ENCODE measurements at regions not wholly inside any gene's neighbourhood (a gene's known extent, or its start where the extent isn't known, plus 50 kb on each side); places are given as distances from the start of the nearest gene placed in this dataset.
"Not testable (repeated sequence)": the region's sequence is repeated elsewhere in the genome, so short reads cannot be mapped to it uniquely, and the experiment has no call there.

DNA sequence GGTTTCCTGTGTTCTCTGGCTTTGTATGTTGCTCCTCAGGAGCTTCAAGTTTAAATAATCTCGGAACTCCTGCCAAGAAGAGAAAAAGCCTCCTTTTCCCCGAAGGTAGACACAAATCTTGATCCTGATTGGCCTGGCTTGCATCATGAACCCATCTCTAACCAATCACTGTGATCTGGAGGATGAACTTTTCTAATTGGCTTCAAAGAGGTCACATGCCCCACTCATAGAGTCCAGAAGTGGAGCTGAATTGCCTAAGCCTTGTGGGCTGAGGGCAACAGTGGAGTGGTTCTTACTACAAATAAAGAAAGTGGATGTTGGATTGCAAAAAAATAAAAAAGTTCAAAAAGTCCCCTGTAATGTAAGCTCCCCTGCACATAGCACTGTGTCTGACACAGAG is 245.9 kb downstream of the MID1IP1 start:
- no peak for DNase-seq (ENCODE audit: low spot score)

DNA sequence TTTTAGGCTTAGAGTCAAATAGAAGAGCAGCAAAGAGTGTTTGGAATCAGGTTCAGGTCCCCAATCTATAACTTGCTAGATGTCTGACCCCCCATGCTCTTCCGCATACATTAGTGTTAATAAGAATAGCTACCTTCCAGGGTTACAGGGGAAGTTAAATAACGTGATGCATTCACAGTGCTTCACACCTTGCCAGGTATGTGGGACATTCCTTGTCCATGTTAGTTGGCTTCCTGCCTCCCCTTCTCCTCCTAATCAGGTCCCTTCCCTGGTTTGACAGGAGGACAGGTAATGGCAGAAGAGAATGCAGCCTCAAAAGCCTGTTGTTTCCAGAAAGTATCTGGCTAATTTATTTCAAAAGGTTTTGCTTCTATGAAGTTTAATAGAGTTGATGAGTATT is 248.7 kb downstream of the MID1IP1 start:
- DNase-seq (ENCODE audit: low spot score): no peak

DNA sequence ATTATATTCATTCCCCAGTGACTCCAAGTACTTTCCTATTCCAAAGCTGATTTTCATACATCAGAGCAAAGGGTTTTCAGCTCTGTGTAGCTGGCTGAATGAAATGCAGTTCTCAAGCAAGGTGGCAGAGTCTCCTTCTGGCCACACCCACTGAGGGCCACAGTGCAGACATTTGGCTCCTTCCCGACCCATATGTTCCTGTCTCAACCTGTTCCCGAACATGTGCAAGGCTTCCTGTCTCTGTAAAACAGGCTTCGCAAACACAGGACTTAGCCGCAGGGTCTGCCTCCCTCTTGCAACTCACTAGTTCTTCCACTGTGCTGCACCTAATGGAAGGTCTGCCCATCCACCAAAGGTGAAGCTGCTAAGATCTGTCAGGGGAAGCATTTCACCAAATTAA is 249.2 kb downstream of the MID1IP1 start:
- DNase-seq (ENCODE audit: low spot score): no peak

GRCh38 chrX:39052751-39053150 is 251.5 kb downstream of the MID1IP1 start:
- no peak for DNase-seq (ENCODE audit: low spot score)

- no peak for DNase-seq (ENCODE audit: low spot score)
Observed at GRCh38 chrX:39058724-39059123, 257.5 kb downstream of the MID1IP1 start.

DNA sequence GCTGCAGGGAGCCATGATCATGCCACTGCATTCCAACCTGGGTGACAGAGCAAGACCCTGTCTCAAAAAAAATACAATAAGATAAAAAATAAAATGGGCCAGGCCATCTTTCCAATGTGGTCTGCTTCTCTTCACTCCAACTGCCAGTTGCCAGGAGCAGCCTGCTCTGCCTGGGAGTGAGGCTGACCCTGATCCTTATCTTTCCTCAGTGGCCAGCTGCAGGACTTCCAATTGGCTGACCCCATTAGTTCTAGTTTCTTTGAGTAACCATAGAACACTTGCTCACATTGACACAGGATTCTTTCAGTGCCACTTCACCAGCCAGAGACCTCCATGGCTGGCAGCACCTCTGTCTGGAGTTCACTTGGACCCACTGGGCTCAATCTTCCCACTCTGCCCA is 258.6 kb downstream of the MID1IP1 start:
- no peak for DNase-seq (ENCODE audit: low spot score)

- no peak for DNase-seq (ENCODE audit: low spot score)
Observed at GRCh38 chrX:39063037-39063436, 261.8 kb downstream of the MID1IP1 start.

- no peak for DNase-seq (ENCODE audit: low spot score)
Observed at GRCh38 chrX:39063702-39064101, 262.4 kb downstream of the MID1IP1 start.

- no peak for DNase-seq (ENCODE audit: low spot score)
Observed at GRCh38 chrX:39065051-39065871, 264.0 kb downstream of the MID1IP1 start.

- DNase-seq (ENCODE audit: low spot score): no peak
Observed at GRCh38 chrX:39067866-39068265, 266.6 kb downstream of the MID1IP1 start.

DNA sequence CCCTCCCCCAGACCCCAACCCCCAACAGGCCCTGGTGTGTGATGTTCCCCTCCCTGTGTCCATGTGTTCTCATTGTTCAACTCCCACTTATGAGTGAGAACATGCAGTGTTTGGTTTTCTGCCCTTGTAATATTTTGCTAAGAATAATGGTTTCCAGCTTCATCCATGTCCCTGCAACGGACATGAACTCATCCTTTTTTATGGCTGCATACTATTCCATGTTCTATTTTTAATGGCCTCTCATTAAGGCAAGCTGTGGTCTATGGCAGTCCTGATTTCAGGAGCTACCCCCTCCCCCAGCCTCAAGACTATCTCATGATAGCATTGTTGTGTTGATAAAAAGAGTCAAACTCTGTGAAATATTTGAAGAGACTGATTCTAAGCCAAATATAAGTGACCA is 267.4 kb downstream of the MID1IP1 start:
- not testable (repeated sequence) for DNase-seq (ENCODE audit: low spot score)

DNA sequence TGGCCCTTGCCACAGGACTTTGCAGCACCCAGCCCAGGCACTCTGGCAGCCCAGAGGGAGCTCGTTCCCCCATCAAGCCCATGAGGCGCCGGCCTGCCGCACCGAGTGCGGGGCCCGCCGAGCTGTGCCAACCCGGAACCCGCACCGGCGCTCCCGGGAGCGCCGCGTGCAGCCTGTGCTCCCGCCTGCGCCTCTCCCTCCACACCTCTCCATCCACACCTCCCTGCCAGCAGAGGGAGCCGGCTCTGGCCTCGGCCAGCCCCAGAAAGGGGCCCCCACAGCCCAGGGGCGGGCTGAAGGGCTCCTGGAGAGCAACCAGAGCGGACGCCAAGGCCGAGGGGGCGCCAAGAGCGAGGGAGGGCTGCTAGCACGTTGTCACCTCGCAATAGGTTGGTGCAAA is 268.8 kb downstream of the MID1IP1 start:
- DNase-seq (ENCODE audit: low spot score): no peak

DNA sequence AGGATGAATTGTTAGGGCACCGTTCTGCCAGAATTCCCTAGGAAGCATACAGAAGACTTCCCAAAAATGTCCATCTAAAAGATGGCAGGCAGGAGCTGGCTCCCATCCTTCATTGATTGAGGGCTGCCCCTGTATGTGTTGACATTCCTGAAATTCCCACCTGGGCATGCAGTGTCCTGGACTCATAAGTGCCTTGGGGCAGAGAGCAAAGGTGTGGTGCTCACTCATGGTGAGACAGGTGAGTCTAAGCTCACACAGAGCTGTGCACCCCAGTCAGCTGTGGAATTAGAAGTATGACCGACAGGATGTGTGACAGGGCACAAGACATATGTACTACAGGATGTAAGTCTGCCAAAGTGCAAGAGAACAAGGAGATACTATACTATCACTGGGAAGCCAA is 271.9 kb downstream of the MID1IP1 start:
- DNase-seq (ENCODE audit: low spot score): no peak

DNA sequence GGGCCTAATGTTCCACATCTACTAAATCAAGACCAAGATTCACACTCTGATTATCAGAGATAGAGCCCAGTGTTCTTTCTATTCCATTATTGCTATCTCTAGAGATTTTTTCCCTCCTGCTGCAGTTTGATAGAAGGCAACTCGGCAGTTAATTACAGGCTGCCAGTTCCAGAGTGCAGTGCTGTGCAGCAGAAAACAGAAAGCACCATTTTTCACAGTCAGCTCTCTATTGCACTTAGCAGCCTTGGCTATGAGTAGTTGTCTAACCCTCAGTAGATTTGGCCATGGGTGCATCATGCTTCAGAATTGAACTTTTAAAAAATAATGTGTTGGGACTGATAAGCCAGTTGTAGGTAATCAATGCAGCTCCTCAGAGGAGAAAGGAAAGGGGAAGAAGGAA is 295.3 kb downstream of the MID1IP1 start:
- no peak for DNase-seq (ENCODE audit: low spot score)

DNA sequence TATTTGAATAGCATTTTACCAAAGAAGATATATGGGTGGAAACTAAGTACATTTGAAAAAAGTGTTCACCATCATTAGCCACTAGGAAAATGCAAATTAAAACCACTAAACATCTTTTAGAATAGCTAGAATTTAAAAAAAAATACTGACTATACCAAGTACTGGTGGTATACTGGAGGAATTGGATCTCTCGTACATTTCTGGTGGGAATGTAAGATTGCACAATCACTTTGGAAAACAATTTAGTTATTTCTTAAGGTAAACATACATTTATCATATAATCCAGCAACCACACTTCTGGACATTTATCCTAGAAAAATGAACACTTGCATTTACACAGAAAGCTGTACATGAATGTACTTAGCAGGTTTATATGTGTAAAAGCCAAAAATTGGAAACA is 303.5 kb downstream of the MID1IP1 start:
- no peak for DNase-seq (ENCODE audit: low spot score)

GRCh38 chrX:39112143-39112542 is 310.9 kb downstream of the MID1IP1 start:
- DNase-seq (ENCODE audit: low spot score): no peak

- no peak for DNase-seq (ENCODE audit: low spot score)
Observed at GRCh38 chrX:39115166-39115565, 313.9 kb downstream of the MID1IP1 start.

DNA sequence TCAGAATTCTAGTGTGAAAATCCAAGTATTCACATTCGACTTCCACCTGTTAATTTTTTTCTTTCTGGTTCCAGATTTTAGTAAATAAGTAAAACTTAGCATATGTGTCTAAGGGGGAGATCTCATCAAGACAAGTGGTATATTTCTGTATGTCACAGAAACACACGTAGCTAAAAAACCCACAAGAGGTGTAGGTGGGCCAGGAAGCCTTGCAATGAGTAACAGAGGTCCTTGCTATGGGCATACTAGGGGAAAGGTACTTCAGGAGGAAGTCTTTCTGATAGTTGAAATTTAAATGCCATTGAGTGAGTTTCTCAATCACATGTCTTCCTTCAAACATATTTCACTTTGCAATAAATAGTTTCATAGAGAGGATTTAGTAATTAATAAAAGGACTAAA is 315.8 kb downstream of the MID1IP1 start:
- no peak for DNase-seq (ENCODE audit: low spot score)

- no peak for DNase-seq (ENCODE audit: low spot score)
Observed at GRCh38 chrX:39121903-39122302, 320.6 kb downstream of the MID1IP1 start.

DNA sequence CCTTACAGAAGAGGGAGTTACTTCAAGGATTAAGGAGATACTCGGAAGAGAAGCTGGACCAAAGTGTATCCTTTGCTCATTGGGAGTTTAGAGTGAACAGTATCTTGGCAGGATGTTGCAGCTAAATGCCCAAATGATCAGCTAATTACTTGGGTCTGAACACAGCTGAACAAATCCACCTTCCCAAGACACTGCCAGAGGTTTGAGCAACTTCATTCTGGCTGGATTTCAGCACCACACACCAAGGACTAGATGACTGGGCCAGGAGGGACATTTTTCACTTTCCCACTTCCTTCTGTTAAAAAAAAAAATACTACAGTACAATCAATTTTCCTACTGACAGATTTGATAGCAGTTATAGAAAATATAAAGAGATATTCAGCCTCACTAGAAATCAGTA is 324.6 kb downstream of the MID1IP1 start:
- no peak for DNase-seq (ENCODE audit: low spot score)

- no peak for DNase-seq (ENCODE audit: low spot score)
Observed at GRCh38 chrX:39133971-39134370, 332.7 kb downstream of the MID1IP1 start.

DNA sequence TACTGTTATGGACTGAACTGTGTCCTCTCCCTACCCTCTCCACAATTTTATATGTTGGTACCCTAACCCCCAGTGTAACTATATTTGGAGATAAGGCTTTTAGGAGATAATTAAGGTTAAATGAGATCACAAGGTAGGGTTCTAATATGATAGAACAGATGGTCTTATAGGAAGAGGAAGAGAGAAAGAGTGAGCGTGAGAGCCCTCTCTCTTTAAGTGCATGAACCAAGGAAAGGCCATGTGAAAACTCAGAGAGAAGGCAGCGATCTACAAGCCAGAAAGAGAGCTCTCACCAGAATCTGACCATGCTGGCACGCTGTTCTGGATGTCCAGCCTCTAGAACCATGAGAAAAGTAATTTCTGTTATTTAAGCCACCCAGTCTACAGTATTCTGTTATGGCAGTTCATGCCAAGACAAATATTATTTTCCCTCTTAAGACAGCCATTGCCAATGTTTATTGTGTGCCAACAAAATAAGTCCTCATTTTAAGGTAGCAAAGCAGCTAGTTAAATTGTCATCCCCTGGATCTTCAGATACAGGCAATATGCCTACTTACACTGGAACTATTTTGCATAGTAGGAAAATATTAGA is 336.2 kb downstream of the MID1IP1 start:
- no peak for DNase-seq (ENCODE audit: low spot score)

DNA sequence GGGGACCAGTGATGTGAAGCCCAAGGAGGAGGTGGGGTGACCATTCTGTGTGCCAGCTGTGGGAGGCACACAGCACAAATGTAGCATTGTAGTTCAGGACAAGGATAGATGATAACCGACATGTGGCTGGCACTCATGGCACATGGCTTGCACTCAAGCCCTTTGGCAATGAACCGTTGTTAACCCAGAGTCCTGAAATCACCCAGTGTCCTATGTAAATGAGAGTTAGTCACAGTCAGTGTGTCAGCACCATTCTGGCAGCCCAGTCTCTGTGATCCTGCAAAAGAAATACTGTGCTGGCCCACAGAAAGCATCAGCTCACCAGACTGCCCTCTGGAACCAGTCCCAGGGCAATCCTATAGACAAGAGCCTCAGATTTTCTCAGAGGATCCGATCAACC is 339.3 kb downstream of the MID1IP1 start:
- no peak for DNase-seq (ENCODE audit: low spot score)

- DNase-seq (ENCODE audit: low spot score): no peak
Observed at GRCh38 chrX:39144323-39144722, 343.1 kb downstream of the MID1IP1 start.
